MCF 10A (cell line): ENCODE measurements at regions not wholly inside any gene's neighbourhood (a gene's known extent, or its start where the extent isn't known, plus 50 kb on each side); places are given as distances from the start of the nearest gene placed in this dataset.
"Not testable (repeated sequence)": the region's sequence is repeated elsewhere in the genome, so short reads cannot be mapped to it uniquely, and the experiment has no call there.

Source experiments
- BruUV-seq: library from RNA; stranded (reverse); fragments of 400-500 nt; replicated peaks from 2 replicates; lab custom pipeline; 2021; lab: Mats Ljungman, UMichigan
- CTCF ChIA-PET: fragments of 300-600 bp; sonication (Branson Sonifier 250); formaldehyde crosslinking; extraction: SDS; loops from one replicate; lab custom pipeline; 2021; ENCODE audit warnings: antibody characterized with exemption, inconsistent platforms; lab: Yijun Ruan, JAX
- POLR2A ChIA-PET: fragments of 300-600, 350-650 bp; sonication (Branson Sonifier 250); formaldehyde crosslinking; extraction: SDS; loops from one replicate; lab custom pipeline; 2020; ENCODE audit warnings: antibody characterized with exemption, inconsistent platforms; lab: Yijun Ruan, JAX
- DNase-seq: peaks from one replicate; pipeline ENCODE4 v3.0.0-alpha.2; 2018; ENCODE audit not compliant: unreplicated experiment
- H3K27ac Mint-ChIP-seq: one replicate; pipeline ENCODE4 v1.8.0; 2022; ENCODE audit warnings: mild to moderate bottlenecking, low read depth, mixed read lengths; ENCODE audit not compliant: unreplicated experiment
- H3K27me3 Mint-ChIP-seq: one replicate; pipeline ENCODE4 v1.8.0; 2022; ENCODE audit warnings: mixed read lengths; ENCODE audit not compliant: insufficient read depth, unreplicated experiment
- H3K36me3 Mint-ChIP-seq: one replicate; pipeline ENCODE4 v1.8.0; 2022; ENCODE audit warnings: mild to moderate bottlenecking, moderate library complexity, mixed read lengths; ENCODE audit not compliant: insufficient read depth, unreplicated experiment
- H3K4me1 Mint-ChIP-seq: one replicate; pipeline ENCODE4 v1.8.0; 2022; ENCODE audit warnings: mixed read lengths; ENCODE audit not compliant: insufficient read depth, unreplicated experiment
- H3K4me3 Mint-ChIP-seq: one replicate; pipeline ENCODE4 v1.8.0; 2022; ENCODE audit warnings: mild to moderate bottlenecking, moderate library complexity, mixed read lengths; ENCODE audit not compliant: unreplicated experiment
- H3K9me3 Mint-ChIP-seq: one replicate; pipeline ENCODE4 v1.8.0; 2022; ENCODE audit warnings: mixed read lengths; ENCODE audit not compliant: unreplicated experiment
- CTCF ChIP-seq: fragments of 200-600 bp; IDR thresholded peaks from one replicate; pipeline ENCODE4 v1.8.0; 2022; ENCODE audit warnings: antibody characterized with exemption, mild to moderate bottlenecking; ENCODE audit not compliant: unreplicated experiment
- intact Hi-C: fragments of 100-400 bp; cut with micrococcal nuclease; formaldehyde crosslinking; loops from 2 replicates; pipeline ENCODE4 v1.14.1; 2022

- H3K4me3 Mint-ChIP-seq, H3K27me3 Mint-ChIP-seq, H3K27ac Mint-ChIP-seq, intact Hi-C loops, DNase-seq, H3K4me1 Mint-ChIP-seq, H3K36me3 Mint-ChIP-seq, H3K9me3 Mint-ChIP-seq, BruUV-seq, CTCF ChIA-PET: not testable (repeated sequence)
- POLR2A ChIA-PET = interaction anchor here (1.0 kb wide), 1 partner anchor 38 kb away, joined by 3 read pairs; no protein-coding TSS in a partner anchor
Measured at GRCh38 chr7:29699723-29700122, 106.6 kb upstream of the WIPF3 start.

- BruUV-seq, H3K9me3 Mint-ChIP-seq, CTCF ChIA-PET, DNase-seq, H3K4me1 Mint-ChIP-seq, H3K27ac Mint-ChIP-seq, POLR2A ChIA-PET, intact Hi-C loops, H3K27me3 Mint-ChIP-seq, H3K4me3 Mint-ChIP-seq, H3K36me3 Mint-ChIP-seq: not testable (repeated sequence)
Measured at GRCh38 chr7:29701540-29701939, 104.8 kb upstream of the WIPF3 start.

- H3K36me3 Mint-ChIP-seq, intact Hi-C loops, DNase-seq, BruUV-seq, H3K9me3 Mint-ChIP-seq, H3K27me3 Mint-ChIP-seq, CTCF ChIA-PET, H3K27ac Mint-ChIP-seq, H3K4me1 Mint-ChIP-seq, POLR2A ChIA-PET, H3K4me3 Mint-ChIP-seq: not testable (repeated sequence)
Measured at GRCh38 chr7:29703830-29704229, 102.5 kb upstream of the WIPF3 start.

GRCh38 chr7:29709002-29709401, 97.3 kb upstream of the WIPF3 start:
- CTCF ChIA-PET, POLR2A ChIA-PET, H3K9me3 Mint-ChIP-seq, H3K27me3 Mint-ChIP-seq, H3K36me3 Mint-ChIP-seq, DNase-seq, H3K27ac Mint-ChIP-seq, H3K4me1 Mint-ChIP-seq, H3K4me3 Mint-ChIP-seq, BruUV-seq, intact Hi-C loops: not testable (repeated sequence)

GRCh38 chr7:29723127-29723526, 83.2 kb upstream of the WIPF3 start:
- H3K9me3 Mint-ChIP-seq, BruUV-seq, intact Hi-C loops, H3K27me3 Mint-ChIP-seq, H3K36me3 Mint-ChIP-seq, POLR2A ChIA-PET, H3K4me3 Mint-ChIP-seq: not testable (repeated sequence)
- peaks cover 18% of the 10 kb centered on the region for H3K4me1 Mint-ChIP-seq
- peak overlapping the region; percentile 58 for H3K27ac Mint-ChIP-seq
- CTCF ChIA-PET = interaction anchor here (0.7 to 1.2 kb wide), 2 partner anchors 20 to 198 kb away, joined by 3 read pairs; no protein-coding TSS in a partner anchor
- DNase-seq = peak; percentile 94

- no TSS peak for BruUV-seq
- no peak for TF ChIP-seq CTCF
- H3K36me3 Mint-ChIP-seq = no peaks in the 10 kb centered on the region
- H3K27ac Mint-ChIP-seq = peak overlapping the region; percentile 58
- H3K4me3 Mint-ChIP-seq = peak overlapping the region; percentile 25
- CTCF ChIA-PET = interaction anchor here (1.6 kb wide), 1 partner anchor 198 kb away, joined by 5 read pairs; no protein-coding TSS in a partner anchor
- DNase-seq = peak; percentile 8
- H3K4me1 Mint-ChIP-seq = peaks cover 18% of the 10 kb centered on the region
- intact Hi-C loops = no loop called here
- POLR2A ChIA-PET = no interaction called here
- H3K9me3 Mint-ChIP-seq = peaks cover 10% of the 10 kb centered on the region
- H3K27me3 Mint-ChIP-seq = no peaks in the 10 kb centered on the region
Measured at GRCh38 chr7:29723599-29723998, 82.7 kb upstream of the WIPF3 start.

GRCh38 chr7:29729534-29730165, 76.7 kb upstream of the WIPF3 start:
- BruUV-seq, H3K4me3 Mint-ChIP-seq, intact Hi-C loops, H3K36me3 Mint-ChIP-seq, H3K27me3 Mint-ChIP-seq, DNase-seq, H3K4me1 Mint-ChIP-seq, H3K27ac Mint-ChIP-seq: not testable (repeated sequence)
- CTCF ChIA-PET = interaction anchor here (1.3 kb wide), 1 partner anchor 347 kb away, joined by 3 read pairs; no protein-coding TSS in a partner anchor
- H3K9me3 Mint-ChIP-seq = peaks cover 15% of the 10 kb centered on the region
- POLR2A ChIA-PET = interaction anchor here (1.0 kb wide), 1 partner anchor 75 kb away, joined by 3 read pairs; no protein-coding TSS in a partner anchor
